ENCODE measurements at regions not wholly inside any gene's neighbourhood (a gene's known extent, or its start where the extent isn't known, plus 50 kb on each side); places are given as distances from the start of the nearest gene placed in this dataset.

DNA sequence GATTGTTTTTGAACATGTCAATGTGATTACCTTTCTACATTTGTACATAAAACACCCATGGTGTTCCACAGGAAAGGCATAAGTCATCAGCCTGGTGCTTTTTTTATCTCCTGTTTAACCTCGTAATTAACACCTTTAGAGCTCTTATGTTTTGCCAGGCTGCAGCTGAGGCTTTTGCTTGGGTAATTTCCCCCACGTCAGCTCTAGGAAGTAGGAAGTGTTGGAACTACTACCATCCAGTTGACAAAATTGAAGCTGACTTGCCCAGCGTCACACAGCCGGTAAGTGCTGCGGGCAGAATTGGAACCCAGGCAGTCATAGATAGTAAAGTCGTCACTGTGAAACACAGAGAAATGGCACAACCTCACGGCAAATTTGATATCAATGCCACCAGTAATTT lies 86.6 kb upstream of the BMP2 start (continued):
- TF ChIP-seq OVOL2 (CRISPR knock-in tag; IDR thresholded peaks at IDR 0.05; ENCODE audit: borderline replicate concordance) (no peak), TEAD4 (CRISPR knock-in tag; IDR thresholded peaks at IDR 0.05) (no peak), ZNF263 (CRISPR knock-in tag; IDR thresholded peaks at IDR 0.05; ENCODE audit: low read depth) (no peak), NFATC4 (CRISPR knock-in tag; IDR thresholded peaks at IDR 0.05) (no peak), ATF1 (CRISPR knock-in tag; IDR thresholded peaks at IDR 0.05) (no peak), JAZF1 (CRISPR knock-in tag; IDR thresholded peaks at IDR 0.05) (no peak), ZNF219 (CRISPR knock-in tag; IDR thresholded peaks at IDR 0.05; ENCODE audit: borderline replicate concordance) (no peak), NFE2L1 (CRISPR knock-in tag; IDR thresholded peaks at IDR 0.05) (no peak)
- TF ChIP-seq, protein P1, sequence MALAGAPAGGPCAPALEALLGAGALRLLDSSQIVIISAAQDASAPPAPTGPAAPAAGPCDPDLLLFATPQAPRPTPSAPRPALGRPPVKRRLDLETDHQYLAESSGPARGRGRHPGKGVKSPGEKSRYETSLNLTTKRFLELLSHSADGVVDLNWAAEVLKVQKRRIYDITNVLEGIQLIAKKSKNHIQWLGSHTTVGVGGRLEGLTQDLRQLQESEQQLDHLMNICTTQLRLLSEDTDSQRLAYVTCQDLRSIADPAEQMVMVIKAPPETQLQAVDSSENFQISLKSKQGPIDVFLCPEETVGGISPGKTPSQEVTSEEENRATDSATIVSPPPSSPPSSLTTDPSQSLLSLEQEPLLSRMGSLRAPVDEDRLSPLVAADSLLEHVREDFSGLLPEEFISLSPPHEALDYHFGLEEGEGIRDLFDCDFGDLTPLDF (CRISPR knock-in tag; IDR thresholded peaks at IDR 0.05): no peak
- TF ChIP-seq, protein P2, sequence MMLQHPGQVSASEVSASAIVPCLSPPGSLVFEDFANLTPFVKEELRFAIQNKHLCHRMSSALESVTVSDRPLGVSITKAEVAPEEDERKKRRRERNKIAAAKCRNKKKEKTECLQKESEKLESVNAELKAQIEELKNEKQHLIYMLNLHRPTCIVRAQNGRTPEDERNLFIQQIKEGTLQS (CRISPR knock-in tag; conservative IDR thresholded peaks at IDR 0.05): no peak

DNA sequence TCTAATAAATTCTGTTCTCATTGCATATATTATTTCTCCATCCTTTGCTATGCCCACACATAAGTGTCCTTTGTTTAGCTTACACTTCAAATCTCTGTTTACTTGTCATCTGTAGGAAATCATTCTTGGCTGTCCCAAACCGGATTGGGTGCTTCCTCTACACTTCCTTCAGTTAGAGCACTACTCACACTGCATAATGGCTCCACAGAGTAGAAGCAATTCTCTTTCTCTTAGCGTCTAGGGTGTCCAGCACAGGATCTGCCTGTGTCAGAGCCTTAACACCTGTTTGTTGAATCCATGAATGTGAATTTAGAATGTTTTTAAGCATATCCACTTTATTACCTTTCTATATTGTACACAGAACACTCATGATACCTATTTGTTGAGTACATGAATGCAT lies 87.0 kb upstream of the BMP2 start:
- H3K9me3 Mint-ChIP-seq: no peaks in the 10 kb centered on the region
- no peaks in the 10 kb centered on the region for H3K4me1 Mint-ChIP-seq
- DNase-seq (ENCODE audit: low spot score) (no peak), ATAC-seq (no peak)
- H3K27ac Mint-ChIP-seq: no peak overlapping the region
- ChIA-PET CTCF (no interaction called here), POLR2A (no interaction called here)
- no peaks in the 10 kb centered on the region for H3K27me3 Mint-ChIP-seq (ENCODE audit: low read depth)
- H3K4me3 Mint-ChIP-seq: no peak overlapping the region
- no peaks in the 10 kb centered on the region for H3K36me3 Mint-ChIP-seq
- TF ChIP-seq FOXJ3 (CRISPR knock-in tag; IDR thresholded peaks at IDR 0.05; ENCODE audit: borderline replicate concordance): no peak
- TF ChIP-seq, protein P3, sequence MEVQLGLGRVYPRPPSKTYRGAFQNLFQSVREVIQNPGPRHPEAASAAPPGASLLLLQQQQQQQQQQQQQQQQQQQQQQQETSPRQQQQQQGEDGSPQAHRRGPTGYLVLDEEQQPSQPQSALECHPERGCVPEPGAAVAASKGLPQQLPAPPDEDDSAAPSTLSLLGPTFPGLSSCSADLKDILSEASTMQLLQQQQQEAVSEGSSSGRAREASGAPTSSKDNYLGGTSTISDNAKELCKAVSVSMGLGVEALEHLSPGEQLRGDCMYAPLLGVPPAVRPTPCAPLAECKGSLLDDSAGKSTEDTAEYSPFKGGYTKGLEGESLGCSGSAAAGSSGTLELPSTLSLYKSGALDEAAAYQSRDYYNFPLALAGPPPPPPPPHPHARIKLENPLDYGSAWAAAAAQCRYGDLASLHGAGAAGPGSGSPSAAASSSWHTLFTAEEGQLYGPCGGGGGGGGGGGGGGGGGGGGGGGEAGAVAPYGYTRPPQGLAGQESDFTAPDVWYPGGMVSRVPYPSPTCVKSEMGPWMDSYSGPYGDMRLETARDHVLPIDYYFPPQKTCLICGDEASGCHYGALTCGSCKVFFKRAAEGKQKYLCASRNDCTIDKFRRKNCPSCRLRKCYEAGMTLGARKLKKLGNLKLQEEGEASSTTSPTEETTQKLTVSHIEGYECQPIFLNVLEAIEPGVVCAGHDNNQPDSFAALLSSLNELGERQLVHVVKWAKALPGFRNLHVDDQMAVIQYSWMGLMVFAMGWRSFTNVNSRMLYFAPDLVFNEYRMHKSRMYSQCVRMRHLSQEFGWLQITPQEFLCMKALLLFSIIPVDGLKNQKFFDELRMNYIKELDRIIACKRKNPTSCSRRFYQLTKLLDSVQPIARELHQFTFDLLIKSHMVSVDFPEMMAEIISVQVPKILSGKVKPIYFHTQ (CRISPR knock-in tag; IDR thresholded peaks at IDR 0.05): no peak
- TF ChIP-seq, protein P4, sequence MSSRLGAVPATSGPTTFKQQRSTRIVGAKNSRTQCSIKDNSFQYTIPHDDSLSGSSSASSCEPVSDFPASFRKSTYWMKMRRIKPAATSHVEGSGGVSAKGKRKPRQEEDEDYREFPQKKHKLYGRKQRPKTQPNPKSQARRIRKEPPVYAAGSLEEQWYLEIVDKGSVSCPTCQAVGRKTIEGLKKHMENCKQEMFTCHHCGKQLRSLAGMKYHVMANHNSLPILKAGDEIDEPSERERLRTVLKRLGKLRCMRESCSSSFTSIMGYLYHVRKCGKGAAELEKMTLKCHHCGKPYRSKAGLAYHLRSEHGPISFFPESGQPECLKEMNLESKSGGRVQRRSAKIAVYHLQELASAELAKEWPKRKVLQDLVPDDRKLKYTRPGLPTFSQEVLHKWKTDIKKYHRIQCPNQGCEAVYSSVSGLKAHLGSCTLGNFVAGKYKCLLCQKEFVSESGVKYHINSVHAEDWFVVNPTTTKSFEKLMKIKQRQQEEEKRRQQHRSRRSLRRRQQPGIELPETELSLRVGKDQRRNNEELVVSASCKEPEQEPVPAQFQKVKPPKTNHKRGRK (CRISPR knock-in tag; IDR thresholded peaks at IDR 0.05; ENCODE audit: borderline replicate concordance): no peak
- no peak for TF ChIP-seq ELF4 (CRISPR knock-in tag; IDR thresholded peaks at IDR 0.05; ENCODE audit: low read depth)
- TF ChIP-seq SMAD4 (CRISPR knock-in tag; IDR thresholded peaks at IDR 0.05): no peak
- TF ChIP-seq NR2C2 (CRISPR knock-in tag; IDR thresholded peaks at IDR 0.05): no peak
- no peak for TF ChIP-seq GTF2I (CRISPR knock-in tag; conservative IDR thresholded peaks at IDR 0.05)
- TF ChIP-seq SP1 (CRISPR knock-in tag; conservative IDR thresholded peaks at IDR 0.05): no peak
- TF ChIP-seq, protein P5, sequence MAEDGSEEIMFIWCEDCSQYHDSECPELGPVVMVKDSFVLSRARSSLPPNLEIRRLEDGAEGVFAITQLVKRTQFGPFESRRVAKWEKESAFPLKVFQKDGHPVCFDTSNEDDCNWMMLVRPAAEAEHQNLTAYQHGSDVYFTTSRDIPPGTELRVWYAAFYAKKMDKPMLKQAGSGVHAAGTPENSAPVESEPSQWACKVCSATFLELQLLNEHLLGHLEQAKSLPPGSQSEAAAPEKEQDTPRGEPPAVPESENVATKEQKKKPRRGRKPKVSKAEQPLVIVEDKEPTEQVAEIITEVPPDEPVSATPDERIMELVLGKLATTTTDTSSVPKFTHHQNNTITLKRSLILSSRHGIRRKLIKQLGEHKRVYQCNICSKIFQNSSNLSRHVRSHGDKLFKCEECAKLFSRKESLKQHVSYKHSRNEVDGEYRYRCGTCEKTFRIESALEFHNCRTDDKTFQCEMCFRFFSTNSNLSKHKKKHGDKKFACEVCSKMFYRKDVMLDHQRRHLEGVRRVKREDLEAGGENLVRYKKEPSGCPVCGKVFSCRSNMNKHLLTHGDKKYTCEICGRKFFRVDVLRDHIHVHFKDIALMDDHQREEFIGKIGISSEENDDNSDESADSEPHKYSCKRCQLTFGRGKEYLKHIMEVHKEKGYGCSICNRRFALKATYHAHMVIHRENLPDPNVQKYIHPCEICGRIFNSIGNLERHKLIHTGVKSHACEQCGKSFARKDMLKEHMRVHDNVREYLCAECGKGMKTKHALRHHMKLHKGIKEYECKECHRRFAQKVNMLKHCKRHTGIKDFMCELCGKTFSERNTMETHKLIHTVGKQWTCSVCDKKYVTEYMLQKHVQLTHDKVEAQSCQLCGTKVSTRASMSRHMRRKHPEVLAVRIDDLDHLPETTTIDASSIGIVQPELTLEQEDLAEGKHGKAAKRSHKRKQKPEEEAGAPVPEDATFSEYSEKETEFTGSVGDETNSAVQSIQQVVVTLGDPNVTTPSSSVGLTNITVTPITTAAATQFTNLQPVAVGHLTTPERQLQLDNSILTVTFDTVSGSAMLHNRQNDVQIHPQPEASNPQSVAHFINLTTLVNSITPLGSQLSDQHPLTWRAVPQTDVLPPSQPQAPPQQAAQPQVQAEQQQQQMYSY (CRISPR knock-in tag; IDR thresholded peaks at IDR 0.05): no peak
- TF ChIP-seq, protein P6, sequence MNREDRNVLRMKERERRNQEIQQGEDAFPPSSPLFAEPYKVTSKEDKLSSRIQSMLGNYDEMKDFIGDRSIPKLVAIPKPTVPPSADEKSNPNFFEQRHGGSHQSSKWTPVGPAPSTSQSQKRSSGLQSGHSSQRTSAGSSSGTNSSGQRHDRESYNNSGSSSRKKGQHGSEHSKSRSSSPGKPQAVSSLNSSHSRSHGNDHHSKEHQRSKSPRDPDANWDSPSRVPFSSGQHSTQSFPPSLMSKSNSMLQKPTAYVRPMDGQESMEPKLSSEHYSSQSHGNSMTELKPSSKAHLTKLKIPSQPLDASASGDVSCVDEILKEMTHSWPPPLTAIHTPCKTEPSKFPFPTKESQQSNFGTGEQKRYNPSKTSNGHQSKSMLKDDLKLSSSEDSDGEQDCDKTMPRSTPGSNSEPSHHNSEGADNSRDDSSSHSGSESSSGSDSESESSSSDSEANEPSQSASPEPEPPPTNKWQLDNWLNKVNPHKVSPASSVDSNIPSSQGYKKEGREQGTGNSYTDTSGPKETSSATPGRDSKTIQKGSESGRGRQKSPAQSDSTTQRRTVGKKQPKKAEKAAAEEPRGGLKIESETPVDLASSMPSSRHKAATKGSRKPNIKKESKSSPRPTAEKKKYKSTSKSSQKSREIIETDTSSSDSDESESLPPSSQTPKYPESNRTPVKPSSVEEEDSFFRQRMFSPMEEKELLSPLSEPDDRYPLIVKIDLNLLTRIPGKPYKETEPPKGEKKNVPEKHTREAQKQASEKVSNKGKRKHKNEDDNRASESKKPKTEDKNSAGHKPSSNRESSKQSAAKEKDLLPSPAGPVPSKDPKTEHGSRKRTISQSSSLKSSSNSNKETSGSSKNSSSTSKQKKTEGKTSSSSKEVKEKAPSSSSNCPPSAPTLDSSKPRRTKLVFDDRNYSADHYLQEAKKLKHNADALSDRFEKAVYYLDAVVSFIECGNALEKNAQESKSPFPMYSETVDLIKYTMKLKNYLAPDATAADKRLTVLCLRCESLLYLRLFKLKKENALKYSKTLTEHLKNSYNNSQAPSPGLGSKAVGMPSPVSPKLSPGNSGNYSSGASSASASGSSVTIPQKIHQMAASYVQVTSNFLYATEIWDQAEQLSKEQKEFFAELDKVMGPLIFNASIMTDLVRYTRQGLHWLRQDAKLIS (CRISPR knock-in tag; IDR thresholded peaks at IDR 0.05; ENCODE audit: borderline replicate concordance): no peak
- no peak for TF ChIP-seq NFYB (CRISPR knock-in tag; conservative IDR thresholded peaks at IDR 0.05; ENCODE audit: low read depth)
- TF ChIP-seq, protein P7, sequence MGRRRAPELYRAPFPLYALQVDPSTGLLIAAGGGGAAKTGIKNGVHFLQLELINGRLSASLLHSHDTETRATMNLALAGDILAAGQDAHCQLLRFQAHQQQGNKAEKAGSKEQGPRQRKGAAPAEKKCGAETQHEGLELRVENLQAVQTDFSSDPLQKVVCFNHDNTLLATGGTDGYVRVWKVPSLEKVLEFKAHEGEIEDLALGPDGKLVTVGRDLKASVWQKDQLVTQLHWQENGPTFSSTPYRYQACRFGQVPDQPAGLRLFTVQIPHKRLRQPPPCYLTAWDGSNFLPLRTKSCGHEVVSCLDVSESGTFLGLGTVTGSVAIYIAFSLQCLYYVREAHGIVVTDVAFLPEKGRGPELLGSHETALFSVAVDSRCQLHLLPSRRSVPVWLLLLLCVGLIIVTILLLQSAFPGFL (CRISPR knock-in tag; IDR thresholded peaks at IDR 0.05; ENCODE audit: borderline replicate concordance): no peak
- no peak for TF ChIP-seq NR1H2 (CRISPR knock-in tag; IDR thresholded peaks at IDR 0.05)
